H7 (cell line): ENCODE measurements at regions not wholly inside any gene's neighbourhood (a gene's known extent, or its start where the extent isn't known, plus 50 kb on each side); places are given as distances from the start of the nearest gene placed in this dataset.
"Not testable (repeated sequence)": the region's sequence is repeated elsewhere in the genome, so short reads cannot be mapped to it uniquely, and the experiment has no call there.

Source experiments
- DNase-seq: peaks from one replicate; pipeline ENCODE4 v3.0.0; 2012
- H3K27me3 ChIP-seq: 2 replicates; pipeline ENCODE4 v1.6.0; 2011; ENCODE audit warnings: mild to moderate bottlenecking, low read length; ENCODE audit not compliant: control insufficient read depth, insufficient read depth
- H3K36me3 ChIP-seq: replicated peaks from 2 replicates; pipeline ENCODE4 v1.5.1; 2011; ENCODE audit warnings: low read length; ENCODE audit not compliant: control insufficient read depth, insufficient read depth
- H3K4me3 ChIP-seq: 2 replicates; pipeline ENCODE4 v1.5.1; 2011; ENCODE audit warnings: low read depth, mild to moderate bottlenecking, control low read depth, low read length, moderate library complexity; ENCODE audit not compliant: insufficient read depth

GRCh38 chr10:23584396-23584795 is 145.5 kb downstream of the OTUD1 start:
- H3K4me3 ChIP-seq = no peak overlapping the region
- H3K27me3 ChIP-seq = no peaks in the 10 kb centered on the region
- no peaks in the 10 kb centered on the region for H3K36me3 ChIP-seq
- no peak for DNase-seq

GRCh38 chr10:23585186-23585585 is 146.3 kb downstream of the OTUD1 start:
- H3K36me3 ChIP-seq = no peaks in the 10 kb centered on the region
- H3K27me3 ChIP-seq = no peaks in the 10 kb centered on the region
- no peak for DNase-seq
- no peak overlapping the region for H3K4me3 ChIP-seq

- H3K36me3 ChIP-seq = no peaks in the 10 kb centered on the region
- no peak overlapping the region for H3K4me3 ChIP-seq
- no peaks in the 10 kb centered on the region for H3K27me3 ChIP-seq
- no peak for DNase-seq
Measured at GRCh38 chr10:23585666-23586065, 146.8 kb downstream of the OTUD1 start.

GRCh38 chr10:23595278-23595677 is 156.4 kb downstream of the OTUD1 start:
- H3K36me3 ChIP-seq, DNase-seq, H3K27me3 ChIP-seq, H3K4me3 ChIP-seq: not testable (repeated sequence)

GRCh38 chr10:23604613-23605012 is 165.7 kb downstream of the OTUD1 start:
- no peak overlapping the region for H3K4me3 ChIP-seq
- no peak for DNase-seq
- no peaks in the 10 kb centered on the region for H3K27me3 ChIP-seq
- H3K36me3 ChIP-seq = no peaks in the 10 kb centered on the region

- Histone ChIP-seq H3K36me3 (no peaks in the 10 kb centered on the region), H3K27me3 (no peaks in the 10 kb centered on the region), H3K4me3 (no peak overlapping the region)
- DNase-seq = no peak
Measured at GRCh38 chr10:23606456-23606855, 167.6 kb downstream of the OTUD1 start.

GRCh38 chr10:23608926-23609325 is 170.1 kb downstream of the OTUD1 start:
- Histone ChIP-seq H3K36me3 (no peaks in the 10 kb centered on the region), H3K27me3 (no peaks in the 10 kb centered on the region), H3K4me3 (no peak overlapping the region)
- no peak for DNase-seq

GRCh38 chr10:23610626-23611307 is 171.9 kb downstream of the OTUD1 start:
- Histone ChIP-seq H3K27me3 (no peaks in the 10 kb centered on the region), H3K36me3 (no peaks in the 10 kb centered on the region), H3K4me3 (no peak overlapping the region)
- DNase-seq = no peak

GRCh38 chr10:23611308-23612029 is 172.6 kb downstream of the OTUD1 start:
- DNase-seq = no peak
- H3K27me3 ChIP-seq = no peaks in the 10 kb centered on the region
- no peaks in the 10 kb centered on the region for H3K36me3 ChIP-seq
- H3K4me3 ChIP-seq = no peak overlapping the region

GRCh38 chr10:23613900-23614299 is 175.0 kb downstream of the OTUD1 start:
- no peaks in the 10 kb centered on the region for H3K27me3 ChIP-seq
- no peak overlapping the region for H3K4me3 ChIP-seq
- no peak for DNase-seq
- no peaks in the 10 kb centered on the region for H3K36me3 ChIP-seq

GRCh38 chr10:23614483-23614882 is 175.6 kb downstream of the OTUD1 start:
- no peak for DNase-seq
- no peaks in the 10 kb centered on the region for H3K27me3 ChIP-seq

GRCh38 chr10:23630376-23630775 is 191.5 kb downstream of the OTUD1 start:
- Histone ChIP-seq H3K36me3 (no peaks in the 10 kb centered on the region), H3K27me3 (no peaks in the 10 kb centered on the region), H3K4me3 (no peak overlapping the region)
- peak; percentile 12 for DNase-seq

More at GRCh38 chr10:23614483-23614882, 175.6 kb downstream of the OTUD1 start:
- Histone ChIP-seq H3K36me3 (no peaks in the 10 kb centered on the region), H3K4me3 (no peak overlapping the region)

- Histone ChIP-seq H3K4me3 (no peak overlapping the region), H3K27me3 (no peaks in the 10 kb centered on the region), H3K36me3 (no peaks in the 10 kb centered on the region)
- DNase-seq = no peak
Measured at GRCh38 chr10:23630885-23631284, 192.0 kb downstream of the OTUD1 start.

GRCh38 chr10:23643111-23643780 is 204.4 kb downstream of the OTUD1 start:
- no peak for DNase-seq
- Histone ChIP-seq H3K36me3 (no peaks in the 10 kb centered on the region), H3K27me3 (no peaks in the 10 kb centered on the region), H3K4me3 (no peak overlapping the region)

GRCh38 chr10:23648618-23649017 is 209.7 kb downstream of the OTUD1 start:
- no peak overlapping the region for H3K4me3 ChIP-seq
- DNase-seq = no peak
- no peaks in the 10 kb centered on the region for H3K27me3 ChIP-seq
- no peaks in the 10 kb centered on the region for H3K36me3 ChIP-seq
